ENCODE measurements at regions not wholly inside any gene's neighbourhood (a gene's known extent, or its start where the extent isn't known, plus 50 kb on each side); places are given as distances from the start of the nearest gene placed in this dataset.

DNA sequence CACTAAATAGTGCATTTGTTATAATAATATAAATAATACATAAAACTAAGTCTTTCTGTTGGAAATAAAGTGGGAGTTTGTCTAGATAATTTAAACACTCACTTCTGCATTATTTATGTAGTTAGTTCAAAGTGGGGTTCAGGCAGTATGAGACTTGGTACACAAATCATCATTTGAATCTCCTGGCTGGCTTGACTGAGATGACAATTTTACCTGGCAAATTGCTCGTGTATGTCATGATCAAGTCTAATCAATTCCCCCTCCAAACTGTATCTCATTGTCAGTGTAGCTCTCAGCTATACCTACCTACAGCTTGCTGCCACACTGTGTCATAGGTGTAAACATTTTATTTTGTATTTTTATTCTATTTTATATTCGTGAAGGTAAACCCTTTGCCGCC lies 563.4 kb upstream of the TENM3 start:
- ATAC-seq, result no peak

DNA sequence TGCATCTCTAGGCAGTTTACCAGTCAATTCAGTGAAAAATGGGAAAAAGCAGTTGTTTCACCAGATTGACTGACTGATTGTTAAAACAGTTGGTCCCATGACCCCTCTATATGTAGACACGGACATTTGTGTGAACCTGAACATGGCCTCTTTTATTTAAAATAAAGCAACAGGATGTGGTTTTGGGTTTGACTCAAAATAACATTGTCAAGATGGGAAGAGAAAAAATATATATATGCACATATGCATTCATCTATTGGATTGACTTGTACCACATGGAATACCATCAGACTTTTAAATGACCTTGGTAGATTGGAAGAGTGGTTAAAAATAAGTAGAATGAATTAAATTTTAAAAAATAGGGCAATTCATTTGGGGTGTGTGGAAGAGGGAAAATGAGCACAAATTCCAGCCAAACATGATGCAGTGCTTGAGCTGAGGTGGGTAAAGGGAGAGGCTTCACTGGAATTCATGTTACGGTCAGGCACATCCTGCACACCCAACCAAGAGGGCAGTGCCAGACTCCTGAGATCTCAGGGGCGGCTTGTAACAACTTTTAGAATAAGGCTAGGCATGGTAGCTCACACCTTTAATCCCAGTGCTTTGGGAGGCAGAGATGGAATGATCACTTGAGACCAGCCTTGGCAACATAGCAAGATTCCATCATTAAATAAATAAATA lies 560.7 kb upstream of the TENM3 start:
- ATAC-seq, result no peak

DNA sequence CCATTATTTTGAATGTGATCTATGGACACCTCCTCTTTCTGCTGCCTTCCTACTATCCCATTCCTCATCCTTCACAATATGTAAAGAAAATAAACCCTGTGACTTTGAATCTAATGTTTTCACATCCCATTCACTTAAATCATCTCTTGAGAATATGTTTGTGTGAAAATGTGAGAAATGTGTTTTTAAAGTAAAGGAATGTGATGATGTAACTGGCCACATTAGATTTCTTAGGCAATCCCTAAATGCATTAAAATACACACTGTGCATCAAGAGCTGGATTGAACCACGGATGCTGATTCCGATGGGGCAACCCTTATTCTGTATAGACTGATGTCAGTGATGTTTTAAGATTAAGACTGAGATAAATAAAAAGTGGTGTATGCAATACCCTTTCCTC lies 558.9 kb upstream of the TENM3 start:
- no peak for ATAC-seq

DNA sequence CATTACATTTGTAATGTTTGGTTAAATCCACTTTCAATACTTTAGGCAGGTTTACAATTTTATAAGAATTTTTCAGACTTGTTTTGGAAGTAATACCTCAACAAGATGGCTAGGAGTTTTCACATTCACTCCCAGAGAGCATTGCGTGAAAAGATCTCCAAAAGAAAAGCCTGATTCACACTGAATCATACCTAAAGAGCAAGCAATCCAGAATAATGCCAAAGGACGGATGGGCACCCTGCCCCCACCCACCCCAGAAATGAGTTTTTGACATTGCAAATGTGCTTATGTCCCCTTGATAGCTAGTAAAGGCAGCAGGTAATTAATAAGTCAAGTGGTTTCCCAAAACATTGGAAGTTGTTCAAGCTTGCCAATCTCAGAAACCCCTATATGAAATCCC lies 557.7 kb upstream of the TENM3 start:
- no peak for ATAC-seq

DNA sequence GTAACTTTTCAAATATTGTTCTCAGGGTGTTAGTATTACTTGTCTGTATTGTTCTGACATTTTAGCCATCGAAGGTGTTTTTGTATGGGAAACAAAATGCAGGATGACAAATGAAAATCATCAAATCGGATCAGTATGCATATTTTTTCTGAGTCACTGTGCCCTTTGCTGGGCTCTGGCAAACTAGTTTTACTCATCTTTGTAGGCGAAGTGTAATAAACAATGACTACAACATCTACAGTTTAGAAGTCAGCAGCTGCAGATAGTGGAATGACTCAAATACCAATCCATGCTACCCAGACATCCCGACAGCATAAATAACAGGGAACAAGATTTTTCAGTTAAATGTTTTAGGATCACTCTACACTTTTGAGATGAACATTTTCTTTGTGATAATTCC lies 557.3 kb upstream of the TENM3 start:
- no peak for ATAC-seq

DNA sequence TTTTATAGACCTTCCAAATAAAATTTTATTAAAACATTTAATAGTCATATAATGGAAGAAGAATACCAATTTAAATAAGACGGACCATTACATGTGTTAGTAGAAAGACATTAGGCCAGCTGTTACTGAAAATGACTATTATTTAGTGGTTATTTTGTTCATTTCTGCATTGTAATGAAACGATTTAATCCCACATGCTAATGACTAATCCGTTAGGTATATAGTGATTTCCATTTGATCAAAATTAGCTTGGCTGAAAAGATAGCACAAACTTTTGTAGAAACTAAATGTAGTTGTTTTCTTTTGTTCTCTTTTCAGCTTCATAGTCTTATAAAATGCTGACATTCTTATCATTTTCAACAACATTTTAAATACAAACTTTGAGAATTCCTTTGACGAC lies 556.1 kb upstream of the TENM3 start:
- ATAC-seq, result no peak

DNA sequence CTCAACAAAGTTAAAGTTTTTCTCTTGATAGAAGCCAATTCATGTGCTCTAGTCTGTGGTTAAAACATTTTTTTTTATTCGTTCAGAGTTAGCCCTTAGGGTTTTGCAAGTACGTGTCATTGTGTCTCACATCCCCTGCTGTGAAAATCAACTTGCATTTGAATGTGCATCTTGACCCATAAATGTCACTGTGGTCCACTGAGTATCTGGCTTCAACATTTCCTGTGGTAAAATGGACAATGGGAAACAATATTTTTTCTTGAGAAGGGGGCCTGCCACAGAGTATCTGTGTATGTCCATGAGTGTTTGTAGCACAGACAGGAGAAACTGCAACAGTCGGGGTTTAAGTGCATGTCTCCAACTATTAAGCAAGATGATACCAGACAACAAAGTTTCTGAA lies 554.8 kb upstream of the TENM3 start:
- ATAC-seq, result no peak

DNA sequence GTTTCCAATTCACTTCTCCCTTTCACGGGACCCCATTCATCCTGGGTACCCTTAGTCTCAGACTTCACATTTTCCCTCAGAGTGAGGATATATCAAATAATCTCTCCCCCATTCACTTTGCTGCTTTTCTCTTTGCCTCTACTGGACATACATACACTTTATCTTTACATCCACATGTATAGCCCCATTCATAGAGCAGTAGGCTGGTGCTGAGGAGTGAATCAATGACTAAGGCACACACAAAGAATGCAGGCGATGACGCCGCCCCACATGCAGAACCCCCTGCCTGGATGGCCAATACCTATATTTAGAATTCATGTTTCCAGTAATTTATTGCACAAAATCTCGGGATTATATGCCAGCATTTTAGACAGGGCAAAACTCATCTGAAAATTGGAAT lies 554.3 kb upstream of the TENM3 start:
- ATAC-seq, result no peak

DNA sequence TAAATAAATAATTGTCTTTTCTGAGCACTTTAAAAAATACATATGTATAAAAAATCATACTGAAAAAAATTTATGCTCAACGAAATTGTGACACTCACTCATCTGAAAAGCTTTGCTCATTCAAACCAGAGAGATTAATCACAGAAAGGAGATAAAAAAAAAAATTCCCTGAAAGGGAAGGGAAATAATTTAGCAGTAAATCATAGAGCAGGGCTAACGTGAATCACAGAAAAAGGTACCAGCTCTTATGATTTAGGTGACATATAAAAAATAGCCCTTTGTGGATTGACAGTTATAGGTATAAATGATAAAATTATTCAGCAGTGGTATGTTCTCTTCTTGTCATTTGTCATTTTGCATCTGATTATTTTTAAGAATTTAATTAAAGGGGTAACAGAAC lies 552.7 kb upstream of the TENM3 start:
- no peak for ATAC-seq

DNA sequence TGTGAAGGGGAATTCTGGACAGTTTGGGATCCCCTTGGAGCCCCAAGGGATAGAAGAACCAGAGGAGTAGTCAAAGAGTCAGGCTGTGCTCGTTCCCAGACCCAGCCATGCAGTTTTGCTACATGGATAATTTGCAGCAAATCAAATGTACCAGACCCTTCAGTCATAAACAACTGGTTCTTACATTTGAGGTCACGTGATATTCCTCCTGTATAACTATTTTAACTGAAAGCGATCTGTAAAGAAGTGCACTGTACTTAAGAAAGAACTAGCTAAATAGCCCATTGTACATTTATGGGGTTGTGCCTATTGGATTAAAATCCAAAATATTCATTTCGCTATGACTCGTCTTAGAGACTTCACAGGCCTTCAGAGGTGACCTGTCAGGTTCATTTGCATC lies 550.2 kb upstream of the TENM3 start:
- no peak for ATAC-seq

DNA sequence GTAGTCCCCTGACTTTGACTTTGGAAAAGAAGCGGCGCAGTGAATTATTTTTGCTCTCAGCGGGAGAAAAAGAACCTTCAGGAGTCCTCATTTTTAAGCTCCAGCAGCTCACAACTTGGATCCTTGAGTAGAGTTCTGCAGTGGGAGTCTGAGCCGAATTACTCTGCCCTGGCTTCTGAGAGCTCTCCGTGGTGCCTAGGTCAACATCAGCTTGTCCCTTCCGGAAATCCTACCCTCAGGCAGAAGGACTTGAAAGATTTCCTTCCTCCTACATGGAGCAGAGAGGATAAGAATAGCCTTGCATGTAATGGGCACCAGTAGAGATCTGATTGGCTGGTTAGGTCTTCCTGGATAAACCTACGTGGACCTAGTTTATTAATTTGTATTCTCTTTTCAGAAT lies 549.7 kb upstream of the TENM3 start:
- ATAC-seq, result no peak

DNA sequence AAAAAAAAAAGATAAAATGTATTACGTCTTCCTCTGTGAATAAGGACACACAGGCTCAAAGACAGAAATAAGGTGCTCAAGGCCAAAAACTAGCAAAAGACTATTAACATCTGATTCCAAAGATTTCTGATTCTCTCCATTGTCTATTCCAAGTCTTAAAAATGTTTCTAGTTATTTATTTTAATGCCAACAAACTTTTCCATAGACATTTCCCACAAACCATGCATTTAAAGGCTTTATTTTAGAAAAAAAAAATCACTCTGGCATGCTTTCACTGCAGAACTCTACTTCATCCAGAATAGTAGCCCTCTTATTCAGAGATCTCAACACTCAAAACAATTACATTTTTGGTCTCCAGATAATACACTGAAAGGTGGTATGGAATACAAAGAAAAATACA lies 545.0 kb upstream of the TENM3 start:
- ATAC-seq, result no peak

DNA sequence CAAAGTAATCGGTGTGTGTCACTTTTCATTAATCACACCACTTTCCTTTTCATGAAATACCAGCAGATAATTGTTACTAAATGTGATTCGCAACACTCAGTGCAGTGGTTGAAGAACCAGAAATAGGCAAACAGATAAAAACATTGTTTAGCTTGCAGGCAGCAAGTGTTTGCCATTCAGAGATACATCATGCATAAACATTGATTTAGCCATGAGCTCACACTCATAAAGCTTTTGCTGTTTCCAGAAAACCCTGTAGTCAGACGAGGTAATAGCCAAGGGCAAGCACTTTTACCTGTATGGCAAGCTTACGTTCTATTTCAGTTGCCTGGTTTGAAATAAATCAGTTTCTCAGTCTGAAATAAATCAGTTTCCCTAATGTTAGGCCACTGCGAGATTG lies 542.0 kb upstream of the TENM3 start:
- no peak for ATAC-seq

DNA sequence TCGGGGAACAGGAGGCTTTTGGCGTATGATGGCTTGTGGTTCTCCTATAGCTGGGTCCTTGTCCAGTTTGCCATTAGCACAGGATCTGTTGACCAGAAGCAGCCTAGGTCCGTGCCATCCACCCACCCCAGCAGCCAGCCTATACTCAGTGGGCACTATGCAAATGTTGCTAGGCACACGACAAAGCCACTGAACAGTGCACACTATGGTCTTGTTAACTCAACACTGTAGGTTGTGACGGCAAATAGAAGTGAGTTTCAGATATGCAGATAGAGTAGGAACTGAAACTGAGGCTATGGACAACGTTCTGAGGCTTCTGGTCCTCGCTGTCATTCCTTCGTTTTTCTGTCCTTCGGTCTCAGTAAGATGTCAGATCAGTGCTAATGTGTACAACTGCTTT lies 541.3 kb upstream of the TENM3 start:
- ATAC-seq, result no peak

DNA sequence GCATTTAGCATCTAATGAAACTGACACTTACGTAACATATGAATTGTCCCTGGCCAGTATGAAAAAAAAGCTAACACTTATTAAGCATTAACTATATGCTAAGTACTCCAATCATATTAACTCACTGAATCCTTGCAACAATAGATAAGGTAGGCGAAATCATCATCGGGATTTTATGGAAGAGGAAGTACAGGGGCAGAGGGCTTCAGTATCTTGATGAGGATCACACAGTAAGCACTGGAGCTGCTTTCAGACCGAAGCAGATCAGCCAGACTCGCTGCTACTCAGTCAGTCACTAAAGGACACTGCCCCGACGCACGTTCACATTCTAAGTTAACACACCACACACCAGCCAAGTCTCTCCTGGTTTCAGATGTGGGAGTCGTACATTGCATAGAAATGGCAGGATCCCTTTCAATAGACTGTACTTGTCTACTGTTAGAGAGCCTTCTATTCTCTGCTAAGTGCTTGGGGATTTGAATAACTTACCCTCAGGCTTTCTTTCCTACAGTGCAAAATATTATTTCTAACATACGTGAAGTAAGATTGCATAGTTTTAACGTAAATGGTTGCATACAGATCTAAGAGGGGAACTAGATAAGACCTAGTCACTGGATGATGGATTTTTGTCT lies 540.2 kb upstream of the TENM3 start:
- ATAC-seq, result no peak

DNA sequence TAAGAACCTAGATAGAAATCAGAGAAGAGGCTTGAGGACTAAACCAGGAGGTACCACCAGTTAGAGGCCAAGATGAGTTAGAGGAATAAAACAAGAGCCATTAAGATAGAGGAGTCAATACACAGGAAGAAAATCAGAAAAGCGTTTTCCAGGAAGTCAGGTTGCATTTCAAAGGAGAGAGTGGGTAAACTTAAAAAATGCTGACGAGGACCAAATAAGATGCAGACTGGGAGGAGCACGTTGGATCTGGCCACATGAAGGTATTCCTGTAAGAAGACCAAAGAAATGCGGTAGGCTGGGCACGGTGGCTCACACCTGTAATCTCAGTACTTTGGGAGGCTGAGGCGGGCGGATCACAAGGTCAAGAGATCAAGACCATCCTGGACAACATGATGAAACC lies 533.1 kb upstream of the TENM3 start:
- ATAC-seq, result no peak

DNA sequence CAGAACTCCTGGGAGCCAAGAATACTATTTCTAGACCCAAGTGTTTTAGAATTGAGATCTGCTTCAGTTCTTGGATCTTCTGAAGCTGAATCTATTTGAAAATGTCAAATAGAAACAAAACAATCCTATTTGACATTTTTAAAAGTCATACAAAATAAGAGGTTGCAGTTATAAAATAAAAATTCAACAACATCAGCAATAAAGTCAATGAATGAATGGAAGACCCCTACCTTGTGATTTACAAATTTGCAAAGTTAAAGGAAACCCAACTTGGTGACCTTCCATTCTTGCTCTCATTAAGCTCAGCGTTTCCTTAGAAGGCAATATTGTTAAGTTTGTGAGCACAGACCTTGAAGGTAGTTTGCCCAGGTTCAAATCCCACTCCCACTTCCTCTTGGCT lies 531.8 kb upstream of the TENM3 start:
- no peak for ATAC-seq

DNA sequence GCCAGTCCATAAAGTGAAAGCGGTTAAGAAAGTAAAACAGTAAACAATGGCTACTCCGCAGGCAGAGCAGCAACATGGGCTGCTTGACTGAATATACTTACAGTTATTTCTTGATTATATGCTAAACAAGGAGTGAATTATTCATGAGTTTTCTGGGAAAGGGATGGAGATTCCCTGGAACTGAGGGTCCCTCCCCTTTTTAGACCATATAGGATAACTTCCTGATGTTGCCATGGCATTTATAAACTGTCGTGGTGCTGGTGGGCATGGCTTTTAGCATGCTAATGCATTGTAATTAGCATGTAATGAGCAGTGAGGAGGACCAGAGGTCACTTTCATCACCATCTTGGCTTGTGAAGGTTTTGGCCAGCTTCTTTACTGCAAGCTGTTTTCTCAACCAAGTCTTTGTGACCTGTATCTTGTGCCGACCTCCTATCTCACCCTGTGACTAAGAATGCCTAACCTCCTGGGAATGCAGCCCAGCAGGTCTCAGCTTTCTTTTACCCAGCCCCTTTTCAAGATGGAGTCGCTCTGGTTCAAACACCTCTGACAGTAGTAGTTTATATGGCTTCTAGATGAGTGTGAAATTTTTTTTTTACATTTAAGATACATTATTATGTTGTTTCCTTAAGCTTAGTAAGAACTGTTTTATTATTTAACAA lies 514.8 kb upstream of the TENM3 start:
- no peak for ATAC-seq

DNA sequence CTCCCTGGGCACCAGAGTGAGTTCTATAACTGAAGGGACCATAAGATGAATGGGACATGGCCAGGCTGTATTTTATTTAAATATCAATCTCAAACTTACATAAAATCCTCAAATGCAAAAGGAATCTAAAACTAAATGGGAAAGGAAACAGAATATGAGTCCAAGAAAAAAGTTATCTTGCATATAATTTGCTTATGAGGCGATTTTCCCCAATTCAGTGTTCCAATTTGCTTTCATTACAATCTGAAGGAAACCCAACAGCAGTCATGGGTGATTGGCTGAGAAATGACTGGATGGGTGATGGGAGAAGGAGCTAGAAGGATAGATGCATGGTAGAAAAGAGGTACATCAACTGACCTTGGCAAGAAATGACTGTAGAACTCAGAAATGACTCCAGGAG lies 511.3 kb upstream of the TENM3 start:
- no peak for ATAC-seq

DNA sequence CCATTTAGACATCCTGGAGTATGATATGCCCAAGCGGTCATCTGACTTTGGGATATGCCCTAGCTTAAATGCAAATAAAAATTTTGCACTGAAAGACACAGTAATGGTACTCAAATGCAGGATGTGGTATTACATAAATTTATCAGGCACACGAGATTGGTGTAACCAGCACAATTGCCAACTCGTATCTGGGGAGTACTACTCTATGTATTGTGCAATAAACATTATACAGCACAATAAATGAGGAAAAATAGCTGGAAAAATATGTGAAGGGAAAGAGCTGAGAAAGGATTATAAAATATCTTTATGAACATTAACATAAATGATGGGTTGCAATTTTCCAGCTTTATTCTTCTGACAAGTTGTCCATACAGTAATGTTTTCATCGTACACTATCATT lies 505.5 kb upstream of the TENM3 start:
- ATAC-seq, result no peak

DNA sequence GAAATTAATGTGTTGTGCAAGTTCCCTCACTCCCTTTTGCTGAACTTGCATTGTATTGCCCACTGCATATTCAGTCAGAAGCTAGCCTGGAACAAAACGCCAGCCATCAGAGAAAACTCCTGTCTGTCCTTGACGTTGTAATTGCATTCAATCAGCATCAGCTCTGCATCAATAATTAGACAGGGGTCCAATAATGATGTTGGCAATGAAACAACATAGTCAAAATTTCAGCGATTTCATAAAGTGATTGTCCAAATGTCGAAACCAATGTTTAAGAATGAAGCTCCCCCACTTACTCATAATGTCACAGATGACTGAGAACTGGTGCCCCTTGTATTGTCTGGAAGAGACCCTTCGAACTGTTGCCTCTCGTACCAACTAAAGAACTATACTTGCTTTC lies 504.2 kb upstream of the TENM3 start:
- ATAC-seq, result no peak

DNA sequence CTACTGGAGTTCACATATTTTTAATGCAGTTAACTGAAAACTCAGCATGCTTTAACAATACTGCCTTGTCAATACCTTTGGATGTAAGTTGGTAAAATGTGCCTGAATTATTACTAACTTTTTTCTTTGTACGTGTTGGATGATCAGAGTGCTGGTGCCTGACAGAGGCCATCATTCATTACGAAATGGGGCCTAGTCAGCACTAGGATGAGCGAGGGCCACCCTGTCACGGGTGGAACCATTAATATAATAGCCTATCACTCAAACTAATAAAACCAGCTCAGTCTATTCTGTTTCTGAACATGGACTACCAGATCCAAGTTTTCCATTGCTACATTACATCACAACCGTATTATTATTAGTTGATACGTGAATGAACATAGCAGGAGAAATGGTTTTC lies 501.7 kb upstream of the TENM3 start:
- ATAC-seq, result no peak

DNA sequence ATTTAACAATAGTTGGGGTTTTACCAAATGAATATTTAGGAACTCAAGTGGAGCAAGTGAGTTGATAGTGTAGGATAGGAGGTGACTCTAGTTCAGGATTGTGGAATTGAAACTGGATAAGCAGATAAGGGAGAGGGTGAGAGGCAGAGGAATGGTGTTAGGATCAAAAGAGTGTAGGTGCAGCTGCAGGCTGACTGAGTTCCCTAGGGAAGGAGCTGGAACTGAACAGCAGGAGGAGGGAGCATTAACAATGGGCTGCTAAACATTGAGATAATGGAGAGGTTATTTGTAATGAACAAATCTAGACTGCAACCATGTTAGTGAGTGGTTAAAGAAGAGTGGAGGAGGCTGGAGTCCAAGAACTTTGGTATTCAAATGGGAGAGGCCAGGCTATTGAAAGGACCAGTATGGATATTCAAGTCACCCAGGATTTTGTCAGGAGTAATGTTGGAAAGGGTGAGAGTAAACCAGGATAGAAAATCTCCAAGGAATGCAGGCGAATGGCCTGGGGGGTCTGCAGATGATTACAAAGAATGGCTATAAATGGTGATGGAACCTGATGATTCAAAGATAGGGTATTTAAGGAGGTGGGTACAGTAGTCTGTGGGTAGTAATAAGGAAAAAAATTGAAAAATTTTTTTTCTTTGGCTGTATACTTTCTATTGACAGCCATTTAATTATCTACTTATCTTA lies 497.1 kb upstream of the TENM3 start:
- no peak for ATAC-seq

DNA sequence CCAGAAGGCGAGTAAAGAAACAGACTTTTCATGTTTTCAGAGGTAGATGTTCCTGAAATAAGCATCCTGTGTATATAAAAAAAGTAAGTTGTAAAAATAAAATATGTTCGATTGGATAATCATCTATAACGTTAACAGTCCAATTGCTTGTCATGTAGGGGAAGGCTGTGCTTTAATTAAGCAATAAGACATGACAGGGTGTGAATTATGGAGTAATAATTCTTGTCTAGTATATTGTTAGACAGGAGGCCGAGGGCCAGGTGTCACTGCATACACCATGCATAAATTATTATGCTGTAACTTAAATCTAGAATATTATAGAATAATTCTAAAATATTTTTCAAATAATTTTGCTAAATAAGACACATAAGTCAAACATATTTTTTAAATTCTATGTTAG lies 494.6 kb upstream of the TENM3 start:
- no peak for ATAC-seq

All from activated CD4-positive, CD25-positive, alpha-beta regulatory T cell treated with anti-CD3 and anti-CD28 coated beads, Interleukin-2, amount 50 U/mL, for 24 hours (primary cell).